ENCODE measurements at regions not wholly inside any gene's neighbourhood (a gene's known extent, or its start where the extent isn't known, plus 50 kb on each side); places are given as distances from the start of the nearest gene placed in this dataset.

- TF ChIP-seq, protein P1, sequence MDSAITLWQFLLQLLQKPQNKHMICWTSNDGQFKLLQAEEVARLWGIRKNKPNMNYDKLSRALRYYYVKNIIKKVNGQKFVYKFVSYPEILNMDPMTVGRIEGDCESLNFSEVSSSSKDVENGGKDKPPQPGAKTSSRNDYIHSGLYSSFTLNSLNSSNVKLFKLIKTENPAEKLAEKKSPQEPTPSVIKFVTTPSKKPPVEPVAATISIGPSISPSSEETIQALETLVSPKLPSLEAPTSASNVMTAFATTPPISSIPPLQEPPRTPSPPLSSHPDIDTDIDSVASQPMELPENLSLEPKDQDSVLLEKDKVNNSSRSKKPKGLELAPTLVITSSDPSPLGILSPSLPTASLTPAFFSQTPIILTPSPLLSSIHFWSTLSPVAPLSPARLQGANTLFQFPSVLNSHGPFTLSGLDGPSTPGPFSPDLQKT (CRISPR knock-in tag; IDR thresholded peaks at IDR 0.05; ENCODE audit: borderline replicate concordance) = no peak
- TF ChIP-seq ZNF768 (CRISPR knock-in tag; IDR thresholded peaks at IDR 0.05) (no peak), SP140L (CRISPR knock-in tag; IDR thresholded peaks at IDR 0.05; ENCODE audit: borderline replicate concordance) (no peak), PAWR (CRISPR knock-in tag; IDR thresholded peaks at IDR 0.05; ENCODE audit: borderline replicate concordance) (no peak), EP300 (IDR thresholded peaks at IDR 0.05; ENCODE audit: low read depth in 2 of 2, low read length in 2 of 2) (no peak), EP300 (CRISPR knock-in tag; IDR thresholded peaks at IDR 0.05; ENCODE audit: borderline replicate concordance) (no peak), ZFAT (CRISPR knock-in tag; conservative IDR thresholded peaks at IDR 0.05) (no peak), KMT2B (CRISPR knock-in tag; IDR thresholded peaks at IDR 0.05) (no peak), ATAD3A (CRISPR knock-in tag; IDR thresholded peaks at IDR 0.05) (no peak), EHMT2 (IDR thresholded peaks at IDR 0.05; ENCODE audit: borderline replicate concordance, low read depth, low read length) (no peak)
- TF ChIP-seq, protein P2, sequence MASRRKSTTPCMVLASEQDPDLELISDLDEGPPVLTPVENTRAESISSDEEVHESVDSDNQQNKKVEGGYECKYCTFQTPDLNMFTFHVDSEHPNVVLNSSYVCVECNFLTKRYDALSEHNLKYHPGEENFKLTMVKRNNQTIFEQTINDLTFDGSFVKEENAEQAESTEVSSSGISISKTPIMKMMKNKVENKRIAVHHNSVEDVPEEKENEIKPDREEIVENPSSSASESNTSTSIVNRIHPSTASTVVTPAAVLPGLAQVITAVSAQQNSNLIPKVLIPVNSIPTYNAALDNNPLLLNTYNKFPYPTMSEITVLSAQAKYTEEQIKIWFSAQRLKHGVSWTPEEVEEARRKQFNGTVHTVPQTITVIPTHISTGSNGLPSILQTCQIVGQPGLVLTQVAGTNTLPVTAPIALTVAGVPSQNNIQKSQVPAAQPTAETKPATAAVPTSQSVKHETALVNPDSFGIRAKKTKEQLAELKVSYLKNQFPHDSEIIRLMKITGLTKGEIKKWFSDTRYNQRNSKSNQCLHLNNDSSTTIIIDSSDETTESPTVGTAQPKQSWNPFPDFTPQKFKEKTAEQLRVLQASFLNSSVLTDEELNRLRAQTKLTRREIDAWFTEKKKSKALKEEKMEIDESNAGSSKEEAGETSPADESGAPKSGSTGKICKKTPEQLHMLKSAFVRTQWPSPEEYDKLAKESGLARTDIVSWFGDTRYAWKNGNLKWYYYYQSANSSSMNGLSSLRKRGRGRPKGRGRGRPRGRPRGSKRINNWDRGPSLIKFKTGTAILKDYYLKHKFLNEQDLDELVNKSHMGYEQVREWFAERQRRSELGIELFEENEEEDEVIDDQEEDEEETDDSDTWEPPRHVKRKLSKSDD (CRISPR knock-in tag; IDR thresholded peaks at IDR 0.05; ENCODE audit: low read depth) = no peak
- TF ChIP-seq, protein P3, sequence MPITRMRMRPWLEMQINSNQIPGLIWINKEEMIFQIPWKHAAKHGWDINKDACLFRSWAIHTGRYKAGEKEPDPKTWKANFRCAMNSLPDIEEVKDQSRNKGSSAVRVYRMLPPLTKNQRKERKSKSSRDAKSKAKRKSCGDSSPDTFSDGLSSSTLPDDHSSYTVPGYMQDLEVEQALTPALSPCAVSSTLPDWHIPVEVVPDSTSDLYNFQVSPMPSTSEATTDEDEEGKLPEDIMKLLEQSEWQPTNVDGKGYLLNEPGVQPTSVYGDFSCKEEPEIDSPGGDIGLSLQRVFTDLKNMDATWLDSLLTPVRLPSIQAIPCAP (CRISPR knock-in tag; IDR thresholded peaks at IDR 0.05; ENCODE audit: low read depth) = no peak
- Histone ChIP-seq H4K20me1 (ENCODE audit: insufficient read depth, low read length) (no peaks in the 10 kb centered on the region), H3K9ac (ENCODE audit: insufficient read depth, low read depth, low read length) (no peak overlapping the region), H3K27me3 (ENCODE audit: control insufficient read depth in 1 of 2, insufficient read depth in 2 of 2, low read length in 2 of 2) (no peaks in the 10 kb centered on the region), H3K4me3 (replicated peaks in 1 of 3; ENCODE audit: insufficient read depth in 1 of 3, low read depth in 2 of 3, low read length in 3 of 3) (no peak overlapping the region), H3K9me3 (ENCODE audit: low read length) (no peaks in the 10 kb centered on the region), H3K27ac (ENCODE audit: extremely low read length, insufficient read depth, low read length) (no peak overlapping the region), H3K4me2 (ENCODE audit: low read depth, low read length) (no peak overlapping the region), H2AFZ (ENCODE audit: low read length) (no peak overlapping the region), H3K4me1 (ENCODE audit: insufficient read depth, low read length) (no peaks in the 10 kb centered on the region), H3K79me2 (ENCODE audit: insufficient read depth, low read length) (no peaks in the 10 kb centered on the region), H3K36me3 (replicated peaks in 1 of 2; ENCODE audit: control insufficient read depth in 1 of 2, insufficient read depth in 2 of 2, low read length in 2 of 2) (no peaks in the 10 kb centered on the region)
- ChIA-PET POLR2A (no interaction called here), CTCF (ENCODE audit: low intra/inter-chr PET ratio, low total read pairs) (no interaction called here)
- in situ Hi-C loops (cut with HindIII; ENCODE audit: extremely low pct_ligation_motif_present, low pct_unique_long_range_greater_than_20kb) = no loop called here
- intact Hi-C loops (cut with micrococcal nuclease; ENCODE audit: unreplicated experiment) = no loop called here
- no peak for DNase-seq (ENCODE audit: low spot score)
- no peak for FAIRE-seq
- ATAC-seq = no peak
- BruUV-seq (replicated peaks) = no TSS peak
- 7% methylated on average over 2 of the region's 2 CpGs for whole genome bisulfite sequencing (ENCODE audit: low lambda C conversion rate)
Observed at GRCh38 chr6:99195986-99196655, 153.4 kb downstream of the FAXC start.
